K562 (cell line): ENCODE measurements at regions not wholly inside any gene's neighbourhood (a gene's known extent, or its start where the extent isn't known, plus 50 kb on each side); places are given as distances from the start of the nearest gene placed in this dataset.

Source experiments
- ATAC-seq: fragments of 200-7000 bp; cut with Tn5 transposase; 3 replicates; pipeline ENCODE4 v1.9.1; 2020; ENCODE audit warnings: moderate library complexity
- BruUV-seq: library from RNA; stranded (reverse); fragments of 400-500 nt; replicated peaks from 2 replicates; lab custom pipeline; 2021; lab: Mats Ljungman, UMichigan
- CTCF ChIA-PET: fragments of 300-600 bp; formaldehyde crosslinking; extraction: SDS; loops from one replicate; lab custom pipeline; 2021; ENCODE audit warnings: low intra/inter-chr PET ratio; lab: Yijun Ruan, JAX
- POLR2A ChIA-PET: fragments of 300-600, 350-650 bp; sonication (Branson Sonifier 250); formaldehyde crosslinking; extraction: SDS; loops from one replicate; lab custom pipeline; 2021; ENCODE audit warnings: antibody characterized with exemption, inconsistent platforms; lab: Yijun Ruan, JAX
- DNase-seq, 4 experiments: peaks; one replicate each; pipeline versions ENCODE4 v3.0.0 to v3.0.0-alpha.2; 2011 to 2018; ENCODE audit warnings: low spot score in 3 of 4, mixed read lengths in 3 of 4; ENCODE audit errors: extremely low read depth in 1 of 4
- FAIRE-seq: peaks from 2 replicates; lab custom pipeline; 2011; peaks lifted over from hg19 to GRCh38; lab: Jason Lieb, UNC
- H2AFZ ChIP-seq: 2 replicates; pipeline ENCODE4 v1.6.0; 2011; ENCODE audit warnings: low read depth, low read length, control low read depth, inconsistent platforms
- H3K27ac ChIP-seq: fragments of 200-600 bp; 3 replicates; pipeline ENCODE4 v1.8.0; 2011; ENCODE audit warnings: low read depth, mild to moderate bottlenecking, control low read depth, inconsistent platforms, low read length, moderate library complexity, mixed read lengths; ENCODE audit errors: extremely low read depth
- H3K27me3 ChIP-seq, 2 experiments: fragments of 300-600 bp in 1 of 2; 2 replicates in 1 of 2; 3 replicates in 1 of 2; pipeline versions ENCODE4 v1.6.0 to v1.8.0; 2011; ENCODE audit warnings: inconsistent platforms in 2 of 2, low read length in 2 of 2, mild to moderate bottlenecking in 1 of 2, mixed read lengths in 1 of 2, moderate library complexity in 1 of 2; ENCODE audit not compliant: control insufficient read depth in 2 of 2, insufficient read depth in 2 of 2
- H3K36me3 ChIP-seq: fragments of 300-600 bp; 3 replicates; pipeline ENCODE4 v1.8.0; 2011; ENCODE audit warnings: mild to moderate bottlenecking, low read length, inconsistent platforms; ENCODE audit not compliant: control insufficient read depth, insufficient read depth
- H3K4me1 ChIP-seq, 2 experiments: fragments of 200-600 bp in 1 of 2; replicated peaks in 1 of 2; 2 replicates in 1 of 2; 3 replicates in 1 of 2; pipeline versions ENCODE4 v1.5.1 to v1.8.0; 2011; ENCODE audit warnings: inconsistent platforms in 2 of 2, low read length in 2 of 2, mild to moderate bottlenecking in 1 of 2, mixed read lengths in 1 of 2, moderate library complexity in 1 of 2; ENCODE audit not compliant: control insufficient read depth in 2 of 2, insufficient read depth in 2 of 2
- H3K4me2 ChIP-seq: 2 replicates; pipeline ENCODE4 v1.6.1; 2011; ENCODE audit warnings: low read length, control low read depth, inconsistent platforms, mixed read lengths; ENCODE audit not compliant: insufficient read depth
- H3K4me3 ChIP-seq: fragments of 200-600 bp; sonication (generic), shearing (Covaris generic); 2 replicates; pipeline ENCODE4 v1.5.1; 2016; ENCODE audit warnings: control low read depth, inconsistent platforms
- H3K79me2 ChIP-seq: fragments of 200-600 bp; 3 replicates; pipeline ENCODE4 v1.8.0; 2011; ENCODE audit warnings: low read length, inconsistent platforms; ENCODE audit not compliant: control insufficient read depth, insufficient read depth
- H3K9ac ChIP-seq, 2 experiments: 2 replicates each; pipeline versions ENCODE4 v1.6.0 to v1.6.1; 2011; ENCODE audit warnings: low read depth in 2 of 2, low read length in 2 of 2, control low read depth in 1 of 2, inconsistent platforms in 1 of 2, mild to moderate bottlenecking in 1 of 2, mixed read lengths in 1 of 2; ENCODE audit not compliant: insufficient read depth in 1 of 2
- H3K9me1 ChIP-seq: one replicate; pipeline ENCODE4 v1.6.0; 2011; ENCODE audit warnings: inconsistent platforms, mild to moderate bottlenecking, low read length, moderate library complexity; ENCODE audit not compliant: control insufficient read depth, insufficient read depth
- H3K9me3 ChIP-seq: replicated peaks from 2 replicates; pipeline ENCODE4 v1.5.1; 2011; ENCODE audit warnings: low read depth, low read length, inconsistent platforms; ENCODE audit not compliant: control insufficient read depth, insufficient read depth
- H4K20me1 ChIP-seq: replicated peaks from 2 replicates; pipeline ENCODE4 v1.6.1; 2011; ENCODE audit warnings: low read length, inconsistent platforms, mixed read lengths; ENCODE audit not compliant: control insufficient read depth, insufficient read depth
- CREB3L1 ChIP-seq: fragments of 450-650 bp; IDR thresholded peaks from 2 replicates; pipeline ENCODE4 v1.6.1; 2014; ENCODE audit warnings: low read depth, mild to moderate bottlenecking, moderate library complexity, borderline replicate concordance
- DNMT1 ChIP-seq: fragments of 450-650 bp; IDR thresholded peaks from 2 replicates; pipeline ENCODE4 v1.6.1; 2016; ENCODE audit warnings: antibody characterized with exemption, mild to moderate bottlenecking
- GATAD2A ChIP-seq: fragments of 450-650 bp; IDR thresholded peaks from 2 replicates; pipeline ENCODE4 v1.6.1; 2017
- MCM7 ChIP-seq, 2 experiments: fragments of 450-650 bp; IDR thresholded peaks; 2 replicates each; pipeline ENCODE4 v1.6.1; 2016 to 2018
- NEUROD1 ChIP-seq: fragments of 150-350 bp; IDR thresholded peaks from 2 replicates; pipeline ENCODE4 v1.6.1; 2014; ENCODE audit warnings: borderline replicate concordance, low read length, low read depth; ENCODE audit not compliant: partially characterized antibody
- RHOXF2B ChIP-seq: fragments of 250-450 bp; sonication (Bioruptor Pico); conservative IDR thresholded peaks from 2 replicates; pipeline ENCODE4 v1.5.1; 2021
- SMAD1 ChIP-seq: fragments of 150-350 bp; IDR thresholded peaks from 2 replicates; pipeline ENCODE4 v1.6.1; 2014; ENCODE audit warnings: low read length, low read depth; ENCODE audit not compliant: partially characterized antibody
- SP2 ChIP-seq: IDR thresholded peaks from 2 replicates; pipeline ENCODE4 v1.6.1; 2011; ENCODE audit warnings: mild to moderate bottlenecking, low read depth, low read length, moderate library complexity; ENCODE audit not compliant: poor library complexity, severe bottlenecking; ENCODE audit errors: extremely low read depth
- TRIM25 ChIP-seq: fragments of 450-650 bp; IDR thresholded peaks from 2 replicates; pipeline ENCODE4 v1.7.0; 2016; ENCODE audit warnings: borderline replicate concordance
- ZNF584 ChIP-seq: fragments of 200-800 bp; sonication (Bioruptor generic); IDR thresholded peaks from 2 replicates; pipeline ENCODE4 v1.6.1; 2016; ENCODE audit warnings: low read depth, mild to moderate bottlenecking, missing genetic modification characterization, missing compliant biosample characterization
- WGBS: fragments of 100-300 bp; shearing (Covaris generic); methylation state at CpG from one replicate; pipeline ENCODE4 v1.1.6; 2016; ENCODE audit warnings: low coverage, mixed read lengths; ENCODE audit not compliant: insufficient coverage; ENCODE audit errors: missing lambda C conversion rate; 5-methylcytosine and 5-hydroxymethylcytosine counted together
- in situ Hi-C: fragments of 300-500 bp; cut with MboI; formaldehyde crosslinking; loops from 4 replicates; pipeline ENCODE4 v1.15.0; 2018; ENCODE audit warnings: inconsistent platforms, mixed read lengths
- intact Hi-C: fragments of 100-400 bp; cut with micrococcal nuclease; formaldehyde crosslinking; loops from 2 replicates; pipeline ENCODE4 v1.14.2; 2022

- in situ Hi-C loops (no loop called here), intact Hi-C loops (no loop called here)
- H2AFZ ChIP-seq = no peak overlapping the region
- no peak overlapping the region for H3K9ac ChIP-seq
- no peak overlapping the region for H3K27ac ChIP-seq
- DNase-seq (no peak), ATAC-seq (no peak), FAIRE-seq (no peak)
- no peaks in the 10 kb centered on the region for H3K79me2 ChIP-seq
- H3K4me1 ChIP-seq = no peaks in the 10 kb centered on the region
- no TSS peak for BruUV-seq
- H3K4me2 ChIP-seq = no peak overlapping the region
- TF ChIP-seq CREB3L1 (no peak), RHOXF2B (CRISPR knock-in tag) (no peak), SP2 (no peak), TRIM25 (no peak), GATAD2A (no peak), NEUROD1 (no peak), MCM7 (IDR thresholded peaks at IDR 0.05) (no peak), ZNF584 (CRISPR knock-in tag) (no peak), DNMT1 (no peak), SMAD1 (no peak)
- no peaks in the 10 kb centered on the region for H3K9me3 ChIP-seq
- 0% methylated on average over 2 of the region's 3 CpGs for WGBS
- no peaks in the 10 kb centered on the region for H3K36me3 ChIP-seq
- H3K4me3 ChIP-seq = no peak overlapping the region
- POLR2A ChIA-PET = no interaction called here
- CTCF ChIA-PET = no interaction called here
- no peaks in the 10 kb centered on the region for H3K9me1 ChIP-seq
- H4K20me1 ChIP-seq = no peaks in the 10 kb centered on the region
- no peaks in the 10 kb centered on the region for H3K27me3 ChIP-seq
Measured at GRCh38 chr18:66410692-66411091, 193.2 kb downstream of the CDH19 start.
